H54 (cell line): ENCODE measurements at regions not wholly inside any gene's neighbourhood (a gene's known extent, or its start where the extent isn't known, plus 50 kb on each side); places are given as distances from the start of the nearest gene placed in this dataset.

Experiments
- DNase-seq: peaks from one replicate; pipeline ENCODE4 v3.0.0; 2011; ENCODE audit warnings: low spot score, mixed read lengths; ENCODE audit not compliant: insufficient read length
- FAIRE-seq: peaks from 3 replicates; lab custom pipeline; 2011; peaks lifted over from hg19 to GRCh38; lab: Jason Lieb, UNC
- POLR2A ChIP-seq: IDR thresholded peaks from 2 replicates; pipeline ENCODE4 v1.6.1; 2011; ENCODE audit warnings: low read depth, mild to moderate bottlenecking, low read length

- no peak for TF ChIP-seq POLR2A
- FAIRE-seq: peak; percentile 68
- no peak for DNase-seq
Observed at GRCh38 chr13:103194871-103195270, 128.7 kb upstream of the SLC10A2 start.

GRCh38 chr13:103192511-103193135 lies 126.4 kb upstream of the SLC10A2 start:
- FAIRE-seq (no peak), DNase-seq (no peak)
- no peak for TF ChIP-seq POLR2A

GRCh38 chr13:103190841-103191240 lies 124.6 kb upstream of the SLC10A2 start:
- DNase-seq (no peak), FAIRE-seq (no peak)
- TF ChIP-seq POLR2A: no peak

- FAIRE-seq: peak; percentile 11
Observed at GRCh38 chr13:103188713-103189326, 122.6 kb upstream of the SLC10A2 start.

GRCh38 chr13:103187721-103188156 lies 121.5 kb upstream of the SLC10A2 start:
- FAIRE-seq (no peak), DNase-seq (no peak)
- TF ChIP-seq POLR2A: no peak

More at GRCh38 chr13:103188713-103189326, 122.6 kb upstream of the SLC10A2 start:
- no peak for TF ChIP-seq POLR2A
- DNase-seq: peak; percentile 11

- no peak for TF ChIP-seq POLR2A
- FAIRE-seq: no peak
- no peak for DNase-seq
Observed at GRCh38 chr13:103184413-103184812, 118.2 kb upstream of the SLC10A2 start.

- DNase-seq (no peak), FAIRE-seq (no peak)
Observed at GRCh38 chr13:103178986-103179943, 113.0 kb upstream of the SLC10A2 start.

GRCh38 chr13:103174966-103175365 lies 108.7 kb upstream of the SLC10A2 start:
- no peak for FAIRE-seq
- DNase-seq: no peak
- TF ChIP-seq POLR2A: no peak

More at GRCh38 chr13:103178986-103179943, 113.0 kb upstream of the SLC10A2 start:
- TF ChIP-seq POLR2A: no peak

GRCh38 chr13:103168901-103169508 lies 102.8 kb upstream of the SLC10A2 start:
- TF ChIP-seq POLR2A: no peak
- no peak for FAIRE-seq
- DNase-seq: no peak

GRCh38 chr13:103164251-103164650 lies 98.0 kb upstream of the SLC10A2 start:
- no peak for DNase-seq
- no peak for FAIRE-seq
- no peak for TF ChIP-seq POLR2A

GRCh38 chr13:103161476-103161875 lies 95.3 kb upstream of the SLC10A2 start:
- DNase-seq: no peak
- TF ChIP-seq POLR2A: no peak
- FAIRE-seq: no peak

GRCh38 chr13:103157434-103158145 lies 91.4 kb upstream of the SLC10A2 start:
- DNase-seq: no peak
- FAIRE-seq: no peak
- no peak for TF ChIP-seq POLR2A

- no peak for TF ChIP-seq POLR2A
- FAIRE-seq (peak; percentile 6), DNase-seq (no peak)
Observed at GRCh38 chr13:103157016-103157415, 90.8 kb upstream of the SLC10A2 start.
